Skeletal muscle cell (primary cell): ENCODE measurements at regions not wholly inside any gene's neighbourhood (a gene's known extent, or its start where the extent isn't known, plus 50 kb on each side); places are given as distances from the start of the nearest gene placed in this dataset.
"Not testable (repeated sequence)": the region's sequence is repeated elsewhere in the genome, so short reads cannot be mapped to it uniquely, and the experiment has no call there.

Source experiments
- DNase-seq: peaks from one replicate; pipeline ENCODE4 v3.0.0-alpha.2; 2010; ENCODE audit warnings: low read depth
- H3K4me3 ChIP-seq: 2 replicates; pipeline ENCODE4 v1.5.1; 2011; ENCODE audit warnings: low read depth, mild to moderate bottlenecking, control low read depth, low read length, moderate library complexity

GRCh38 chr7:119918185-119918584 lies 354.8 kb upstream of the KCND2 start:
- DNase-seq: no peak
- no peak overlapping the region for H3K4me3 ChIP-seq

GRCh38 chr7:119919986-119920385 lies 353.0 kb upstream of the KCND2 start:
- no peak for DNase-seq
- H3K4me3 ChIP-seq: no peak overlapping the region

- DNase-seq: no peak
- no peak overlapping the region for H3K4me3 ChIP-seq
Measured at GRCh38 chr7:119925581-119926289, 347.2 kb upstream of the KCND2 start.

GRCh38 chr7:119929891-119930290 lies 343.1 kb upstream of the KCND2 start:
- no peak for DNase-seq
- H3K4me3 ChIP-seq: no peak overlapping the region

- H3K4me3 ChIP-seq: no peak overlapping the region
- no peak for DNase-seq
Measured at GRCh38 chr7:119931230-119931824, 341.6 kb upstream of the KCND2 start.

GRCh38 chr7:119935418-119936025 lies 337.5 kb upstream of the KCND2 start:
- DNase-seq: peak; percentile 16
- H3K4me3 ChIP-seq: no peak overlapping the region

GRCh38 chr7:119936836-119937235 lies 336.1 kb upstream of the KCND2 start:
- no peak for DNase-seq
- no peak overlapping the region for H3K4me3 ChIP-seq

GRCh38 chr7:119937745-119938144 lies 335.2 kb upstream of the KCND2 start:
- H3K4me3 ChIP-seq: no peak overlapping the region
- no peak for DNase-seq

GRCh38 chr7:119943942-119944600 lies 328.9 kb upstream of the KCND2 start:
- no peak for DNase-seq
- no peak overlapping the region for H3K4me3 ChIP-seq

GRCh38 chr7:119944601-119944972 lies 328.4 kb upstream of the KCND2 start:
- DNase-seq: no peak

GRCh38 chr7:119945822-119946221 lies 327.2 kb upstream of the KCND2 start:
- H3K4me3 ChIP-seq: no peak overlapping the region
- no peak for DNase-seq

More at GRCh38 chr7:119944601-119944972, 328.4 kb upstream of the KCND2 start:
- no peak overlapping the region for H3K4me3 ChIP-seq

- DNase-seq: no peak
- no peak overlapping the region for H3K4me3 ChIP-seq
Measured at GRCh38 chr7:119949053-119949452, 323.9 kb upstream of the KCND2 start.

GRCh38 chr7:119950390-119951041 lies 322.5 kb upstream of the KCND2 start:
- not testable (repeated sequence) for DNase-seq, H3K4me3 ChIP-seq

GRCh38 chr7:119951614-119952013 lies 321.4 kb upstream of the KCND2 start:
- not testable (repeated sequence) for H3K4me3 ChIP-seq, DNase-seq

GRCh38 chr7:119957335-119957734 lies 315.6 kb upstream of the KCND2 start:
- H3K4me3 ChIP-seq: no peak overlapping the region
- no peak for DNase-seq

GRCh38 chr7:119959811-119960210 lies 313.2 kb upstream of the KCND2 start:
- DNase-seq: peak; percentile 28
- no peak overlapping the region for H3K4me3 ChIP-seq

- H3K4me3 ChIP-seq: no peak overlapping the region
- DNase-seq: no peak
Measured at GRCh38 chr7:119963654-119964053, 309.3 kb upstream of the KCND2 start.

- H3K4me3 ChIP-seq: no peak overlapping the region
- no peak for DNase-seq
Measured at GRCh38 chr7:119964065-119964464, 308.9 kb upstream of the KCND2 start.

- no peak overlapping the region for H3K4me3 ChIP-seq
- no peak for DNase-seq
Measured at GRCh38 chr7:119964788-119965542, 308.0 kb upstream of the KCND2 start.
